ENCODE measurements at regions not wholly inside any gene's neighbourhood (a gene's known extent, or its start where the extent isn't known, plus 50 kb on each side); places are given as distances from the start of the nearest gene placed in this dataset.

GRCh38 chr6:109242925-109243324 is 139.3 kb downstream of the CD164 start:
- ChIA-PET POLR2A (no interaction called here), CTCF (interaction anchor here (1.6 kb wide), 1 partner anchor 15 kb away, joined by 4 read pairs; no protein-coding TSS in a partner anchor)
- TF ChIP-seq CTCF (IDR thresholded peaks at IDR 0.05; ENCODE audit: control extremely low read depth, extremely low read depth, low read depth, missing control alignments): no peak
- no peak for DNase-seq (ENCODE audit: extremely low spot score)

GRCh38 chr6:109242029-109242428 is 140.2 kb downstream of the CD164 start:
- ChIA-PET POLR2A (no interaction called here), CTCF (interaction anchor here (1.0 to 1.8 kb wide), 5 partner anchors 9 to 17 kb away, joined by 3 to 4 read pairs (median 3); no protein-coding TSS in a partner anchor)
- no peak for DNase-seq (ENCODE audit: extremely low spot score)
- no peak for TF ChIP-seq CTCF (IDR thresholded peaks at IDR 0.05; ENCODE audit: control extremely low read depth, extremely low read depth, low read depth, missing control alignments)

GRCh38 chr6:109241199-109241598 is 141.1 kb downstream of the CD164 start:
- CTCF ChIA-PET: interaction anchor here (1.0 to 1.8 kb wide), 5 partner anchors 8 to 17 kb away, joined by 3 to 4 read pairs (median 3); no protein-coding TSS in a partner anchor
- DNase-seq (ENCODE audit: extremely low spot score): no peak
- no peak for TF ChIP-seq CTCF (IDR thresholded peaks at IDR 0.05; ENCODE audit: control extremely low read depth, extremely low read depth, low read depth, missing control alignments)
- POLR2A ChIA-PET: no interaction called here

- CTCF ChIA-PET: interaction anchor here (1.3 to 1.8 kb wide), 2 partner anchors 10 to 16 kb away, joined by 3 to 4 read pairs; no protein-coding TSS in a partner anchor
- no peak for TF ChIP-seq CTCF (IDR thresholded peaks at IDR 0.05; ENCODE audit: control extremely low read depth, extremely low read depth, low read depth, missing control alignments)
- DNase-seq (ENCODE audit: extremely low spot score): no peak
- POLR2A ChIA-PET: no interaction called here
Observed at GRCh38 chr6:109240370-109241084, 141.7 kb downstream of the CD164 start.

- ChIA-PET POLR2A (no interaction called here), CTCF (no interaction called here)
- no peak for DNase-seq (ENCODE audit: extremely low spot score)
- no peak for TF ChIP-seq CTCF (IDR thresholded peaks at IDR 0.05; ENCODE audit: control extremely low read depth, extremely low read depth, low read depth, missing control alignments)
Observed at GRCh38 chr6:109239651-109240321, 142.5 kb downstream of the CD164 start.

GRCh38 chr6:109239160-109239559 is 143.1 kb downstream of the CD164 start:
- POLR2A ChIA-PET: no interaction called here
- TF ChIP-seq CTCF (IDR thresholded peaks at IDR 0.05; ENCODE audit: control extremely low read depth, extremely low read depth, low read depth, missing control alignments): no peak
- no peak for DNase-seq (ENCODE audit: extremely low spot score)
- CTCF ChIA-PET: no interaction called here

Measured in GM10248 (cell line).